ENCODE measurements at regions not wholly inside any gene's neighbourhood (a gene's known extent, or its start where the extent isn't known, plus 50 kb on each side); places are given as distances from the start of the nearest gene placed in this dataset.
A peak's percentile ranks its signal among the peaks of the same experiment; 100 is the strongest.

GRCh38 chr20:1818895-1819294 is 76.3 kb upstream of the SIRPA start:
- FAIRE-seq (no peak), ATAC-seq (no peak), DNase-seq (no peak)
- intact Hi-C loops (cut with DNase I): no loop called here
- H3K9me3 ChIP-seq: no peaks in the 10 kb centered on the region
- H3K36me3 ChIP-seq: no peaks in the 10 kb centered on the region
- H3K4me1 ChIP-seq: no peaks in the 10 kb centered on the region
- no peak for TF ChIP-seq CTCF (IDR thresholded peaks at IDR 0.05)
- H3K27ac ChIP-seq: peak overlapping the region in 2 of 4 donors; percentile 28 to 30
- H3K4me3 ChIP-seq: no peak overlapping the region
- no peaks in the 10 kb centered on the region for H3K27me3 ChIP-seq
- WGBS, 2 donors: 45 to 48% methylated on average over 6 of the region's 6 CpGs

GRCh38 chr20:1818247-1818840 is 76.9 kb upstream of the SIRPA start:
- H3K36me3 ChIP-seq: no peaks in the 10 kb centered on the region
- no peak for ATAC-seq
- TF ChIP-seq CTCF (IDR thresholded peaks at IDR 0.05): no peak
- H3K27me3 ChIP-seq: no peaks in the 10 kb centered on the region
- FAIRE-seq: no peak
- H3K4me1 ChIP-seq: peaks cover 0 to 2% (median 0%) of the 10 kb centered on the region in 3 donors
- intact Hi-C loops (cut with DNase I): no loop called here
- peak overlapping the region in 1 of 4 donors; percentile 30 for H3K27ac ChIP-seq
- H3K9me3 ChIP-seq: no peaks in the 10 kb centered on the region
- H3K4me3 ChIP-seq: no peak overlapping the region
- 37 to 43% methylated on average over 1 of the region's 1 CpG for whole genome bisulfite sequencing, 2 donors
- DNase-seq: no peak

- TF ChIP-seq CTCF (IDR thresholded peaks at IDR 0.05): no peak
- no peak for DNase-seq
- H3K27ac ChIP-seq: no peak overlapping the region
These were observed 77.5 kb upstream of the SIRPA start for GRCh38 chr20:1817577-1818211.

GRCh38 chr20:1816384-1817381 is 78.5 kb upstream of the SIRPA start:
- DNase-seq: no peak
- no peaks in the 10 kb centered on the region for H3K36me3 ChIP-seq
- no peaks in the 10 kb centered on the region for H3K27me3 ChIP-seq
- no peaks in the 10 kb centered on the region for H3K9me3 ChIP-seq
- H3K4me3 ChIP-seq: no peak overlapping the region
- WGBS, 2 donors: 47 to 48% methylated on average over 16 of the region's 16 CpGs
- FAIRE-seq: no peak
- ATAC-seq: peak in 1 of 4 donors; percentile 16
- intact Hi-C loops (cut with DNase I): no loop called here
- H3K4me1 ChIP-seq: peaks cover 0 to 8% (median 0%) of the 10 kb centered on the region in 3 donors
- TF ChIP-seq CTCF (IDR thresholded peaks at IDR 0.05): no peak
- H3K27ac ChIP-seq: peak overlapping the region in 1 of 4 donors; percentile 8

More at GRCh38 chr20:1817577-1818211, 77.5 kb upstream of the SIRPA start:
- no peaks in the 10 kb centered on the region for H3K9me3 ChIP-seq
- H3K27me3 ChIP-seq: no peaks in the 10 kb centered on the region
- H3K4me1 ChIP-seq: peaks cover 0 to 3% (median 0%) of the 10 kb centered on the region in 3 donors
- intact Hi-C loops (cut with DNase I): no loop called here
- ATAC-seq: no peak
- WGBS, 2 donors: 65 to 84% methylated on average over 6 of the region's 6 CpGs
- no peaks in the 10 kb centered on the region for H3K36me3 ChIP-seq
- no peak overlapping the region for H3K4me3 ChIP-seq
- FAIRE-seq: no peak

All from pancreas (tissue), 10 donors.